ENCODE measurements at regions not wholly inside any gene's neighbourhood (a gene's known extent, or its start where the extent isn't known, plus 50 kb on each side); places are given as distances from the start of the nearest gene placed in this dataset.
"Not testable (repeated sequence)": the region's sequence is repeated elsewhere in the genome, so short reads cannot be mapped to it uniquely, and the experiment has no call there.

- H3K9me3 ChIP-seq (ENCODE audit: control insufficient read depth, low read length, poor library complexity, severe bottlenecking); H3K27me3 Mint-ChIP-seq; H3K36me3 Mint-ChIP-seq (ENCODE audit: low read depth); H3K4me3 Mint-ChIP-seq; DNase-seq; ATAC-seq: not testable (repeated sequence)
- peak overlapping the region; percentile 86 for H3K27ac Mint-ChIP-seq
- H3K4me1 Mint-ChIP-seq: peaks cover 35% of the 10 kb centered on the region
Observed at GRCh38 chr6:144410574-144410973, 125.4 kb downstream of the UTRN start.

GRCh38 chr6:144411531-144412165 is 126.5 kb downstream of the UTRN start:
- Mint-ChIP-seq H3K4me1 (peaks cover 44% of the 10 kb centered on the region), H3K36me3 (ENCODE audit: low read depth) (no peaks in the 10 kb centered on the region), H3K27ac (peak overlapping the region; percentile 86), H3K4me3 (peak overlapping the region; percentile 89), H3K27me3 (no peaks in the 10 kb centered on the region)
- ATAC-seq (peak; percentile 73), DNase-seq (no peak)
- H3K9me3 ChIP-seq (ENCODE audit: control insufficient read depth, low read length, poor library complexity, severe bottlenecking): no peaks in the 10 kb centered on the region

GRCh38 chr6:144413418-144413817 is 128.3 kb downstream of the UTRN start:
- no peaks in the 10 kb centered on the region for H3K36me3 Mint-ChIP-seq (ENCODE audit: low read depth)
- H3K9me3 ChIP-seq (ENCODE audit: control insufficient read depth, low read length, poor library complexity, severe bottlenecking): no peaks in the 10 kb centered on the region
- H3K4me1 Mint-ChIP-seq: peaks cover 48% of the 10 kb centered on the region
- ATAC-seq (peak; percentile 17), DNase-seq (no peak)
- no peaks in the 10 kb centered on the region for H3K27me3 Mint-ChIP-seq
- H3K27ac Mint-ChIP-seq: no peak overlapping the region
- H3K4me3 Mint-ChIP-seq: peak overlapping the region; percentile 25

- no peak for DNase-seq
- Mint-ChIP-seq H3K4me3 (no peak overlapping the region), H3K4me1 (peaks cover 49% of the 10 kb centered on the region), H3K27me3 (no peaks in the 10 kb centered on the region), H3K36me3 (ENCODE audit: low read depth) (no peaks in the 10 kb centered on the region), H3K27ac (peak overlapping the region; percentile 1)
- ATAC-seq: no peak
- H3K9me3 ChIP-seq (ENCODE audit: control insufficient read depth, low read length, poor library complexity, severe bottlenecking): no peaks in the 10 kb centered on the region
Observed at GRCh38 chr6:144415014-144415413, 129.9 kb downstream of the UTRN start.

- Mint-ChIP-seq H3K4me3 (no peak overlapping the region), H3K27me3 (no peaks in the 10 kb centered on the region), H3K36me3 (ENCODE audit: low read depth) (no peaks in the 10 kb centered on the region), H3K27ac (peak overlapping the region; percentile 1), H3K4me1 (peaks cover 46% of the 10 kb centered on the region)
- no peaks in the 10 kb centered on the region for H3K9me3 ChIP-seq (ENCODE audit: control insufficient read depth, low read length, poor library complexity, severe bottlenecking)
- DNase-seq: no peak
- no peak for ATAC-seq
Observed at GRCh38 chr6:144415835-144416237, 130.7 kb downstream of the UTRN start.

- H3K27me3 Mint-ChIP-seq: no peaks in the 10 kb centered on the region
- no peak for DNase-seq
- no peak overlapping the region for H3K4me3 Mint-ChIP-seq
- no peak for ATAC-seq
- H3K9me3 ChIP-seq (ENCODE audit: control insufficient read depth, low read length, poor library complexity, severe bottlenecking): no peaks in the 10 kb centered on the region
- peak overlapping the region; percentile 1 for H3K27ac Mint-ChIP-seq
- H3K36me3 Mint-ChIP-seq (ENCODE audit: low read depth): no peaks in the 10 kb centered on the region
- H3K4me1 Mint-ChIP-seq: peaks cover 42% of the 10 kb centered on the region
Observed at GRCh38 chr6:144416244-144416643, 131.1 kb downstream of the UTRN start.

GRCh38 chr6:144416773-144417172 is 131.6 kb downstream of the UTRN start:
- H3K27ac Mint-ChIP-seq: no peak overlapping the region
- H3K27me3 Mint-ChIP-seq: no peaks in the 10 kb centered on the region
- peaks cover 37% of the 10 kb centered on the region for H3K4me1 Mint-ChIP-seq
- DNase-seq (no peak), ATAC-seq (no peak)
- H3K36me3 Mint-ChIP-seq (ENCODE audit: low read depth): no peaks in the 10 kb centered on the region
- H3K9me3 ChIP-seq (ENCODE audit: control insufficient read depth, low read length, poor library complexity, severe bottlenecking): no peaks in the 10 kb centered on the region
- H3K4me3 Mint-ChIP-seq: no peak overlapping the region

- H3K4me1 Mint-ChIP-seq: peaks cover 36% of the 10 kb centered on the region
- H3K36me3 Mint-ChIP-seq (ENCODE audit: low read depth): no peaks in the 10 kb centered on the region
- DNase-seq: no peak
- no peak overlapping the region for H3K27ac Mint-ChIP-seq
- H3K9me3 ChIP-seq (ENCODE audit: control insufficient read depth, low read length, poor library complexity, severe bottlenecking): no peaks in the 10 kb centered on the region
- ATAC-seq: no peak
- H3K27me3 Mint-ChIP-seq: no peaks in the 10 kb centered on the region
- H3K4me3 Mint-ChIP-seq: no peak overlapping the region
Observed at GRCh38 chr6:144417681-144418080, 132.5 kb downstream of the UTRN start.

- DNase-seq: no peak
Observed at GRCh38 chr6:144418959-144419545, 133.9 kb downstream of the UTRN start.

GRCh38 chr6:144423167-144423566 is 138.0 kb downstream of the UTRN start:
- peaks cover 10% of the 10 kb centered on the region for H3K36me3 Mint-ChIP-seq (ENCODE audit: low read depth)
- H3K4me1 Mint-ChIP-seq: peaks cover 25% of the 10 kb centered on the region
- H3K4me3 Mint-ChIP-seq: no peak overlapping the region
- ATAC-seq (no peak), DNase-seq (no peak)
- no peaks in the 10 kb centered on the region for H3K9me3 ChIP-seq (ENCODE audit: control insufficient read depth, low read length, poor library complexity, severe bottlenecking)
- no peaks in the 10 kb centered on the region for H3K27me3 Mint-ChIP-seq
- H3K27ac Mint-ChIP-seq: no peak overlapping the region

More at GRCh38 chr6:144418959-144419545, 133.9 kb downstream of the UTRN start:
- H3K4me3 Mint-ChIP-seq: no peak overlapping the region
- no peaks in the 10 kb centered on the region for H3K27me3 Mint-ChIP-seq
- H3K4me1 Mint-ChIP-seq: peaks cover 31% of the 10 kb centered on the region
- H3K9me3 ChIP-seq (ENCODE audit: control insufficient read depth, low read length, poor library complexity, severe bottlenecking): no peaks in the 10 kb centered on the region
- ATAC-seq: peak; percentile 50
- H3K36me3 Mint-ChIP-seq (ENCODE audit: low read depth): no peaks in the 10 kb centered on the region
- H3K27ac Mint-ChIP-seq: peak overlapping the region; percentile 32

- ATAC-seq (no peak), DNase-seq (no peak)
- peaks cover 23% of the 10 kb centered on the region for H3K36me3 Mint-ChIP-seq (ENCODE audit: low read depth)
- no peak overlapping the region for H3K27ac Mint-ChIP-seq
- no peaks in the 10 kb centered on the region for H3K9me3 ChIP-seq (ENCODE audit: control insufficient read depth, low read length, poor library complexity, severe bottlenecking)
- H3K4me1 Mint-ChIP-seq: peaks cover 17% of the 10 kb centered on the region
- no peak overlapping the region for H3K4me3 Mint-ChIP-seq
- no peaks in the 10 kb centered on the region for H3K27me3 Mint-ChIP-seq
Observed at GRCh38 chr6:144429753-144430152, 144.6 kb downstream of the UTRN start.

- H3K4me3 Mint-ChIP-seq; H3K27me3 Mint-ChIP-seq; DNase-seq; ATAC-seq; H3K9me3 ChIP-seq (ENCODE audit: control insufficient read depth, low read length, poor library complexity, severe bottlenecking); H3K27ac Mint-ChIP-seq: not testable (repeated sequence)
- Mint-ChIP-seq H3K4me1 (peaks cover 14% of the 10 kb centered on the region), H3K36me3 (ENCODE audit: low read depth) (peaks cover 18% of the 10 kb centered on the region)
Observed at GRCh38 chr6:144433446-144433845, 148.3 kb downstream of the UTRN start.

GRCh38 chr6:144434308-144434990 is 149.3 kb downstream of the UTRN start:
- no peaks in the 10 kb centered on the region for H3K9me3 ChIP-seq (ENCODE audit: control insufficient read depth, low read length, poor library complexity, severe bottlenecking)
- H3K4me3 Mint-ChIP-seq: no peak overlapping the region
- peaks cover 14% of the 10 kb centered on the region for H3K4me1 Mint-ChIP-seq
- peaks cover 22% of the 10 kb centered on the region for H3K36me3 Mint-ChIP-seq (ENCODE audit: low read depth)
- no peak for DNase-seq
- no peak overlapping the region for H3K27ac Mint-ChIP-seq
- ATAC-seq: no peak
- H3K27me3 Mint-ChIP-seq: no peaks in the 10 kb centered on the region

Data from T-helper 17 cell (primary cell).